K562 (cell line): ENCODE measurements at regions not wholly inside any gene's neighbourhood (a gene's known extent, or its start where the extent isn't known, plus 50 kb on each side); places are given as distances from the start of the nearest gene placed in this dataset.
"Not testable (repeated sequence)": the region's sequence is repeated elsewhere in the genome, so short reads cannot be mapped to it uniquely, and the experiment has no call there.

Source experiments
- ATAC-seq: fragments of 200-7000 bp; cut with Tn5 transposase; 3 replicates; pipeline ENCODE4 v1.9.1; 2020; ENCODE audit warnings: moderate library complexity
- BruUV-seq: library from RNA; stranded (reverse); fragments of 400-500 nt; replicated peaks from 2 replicates; lab custom pipeline; 2021; lab: Mats Ljungman, UMichigan
- CTCF ChIA-PET: fragments of 300-600 bp; formaldehyde crosslinking; extraction: SDS; loops from one replicate; lab custom pipeline; 2021; ENCODE audit warnings: low intra/inter-chr PET ratio; lab: Yijun Ruan, JAX
- POLR2A ChIA-PET: fragments of 300-600, 350-650 bp; sonication (Branson Sonifier 250); formaldehyde crosslinking; extraction: SDS; loops from one replicate; lab custom pipeline; 2021; ENCODE audit warnings: antibody characterized with exemption, inconsistent platforms; lab: Yijun Ruan, JAX
- DNase-seq, 4 experiments: peaks; one replicate each; pipeline versions ENCODE4 v3.0.0 to v3.0.0-alpha.2; 2011 to 2018; ENCODE audit warnings: low spot score in 3 of 4, mixed read lengths in 3 of 4; ENCODE audit errors: extremely low read depth in 1 of 4
- FAIRE-seq: peaks from 2 replicates; lab custom pipeline; 2011; peaks lifted over from hg19 to GRCh38; lab: Jason Lieb, UNC
- H2AFZ ChIP-seq: 2 replicates; pipeline ENCODE4 v1.6.0; 2011; ENCODE audit warnings: low read depth, low read length, control low read depth, inconsistent platforms
- H3K27ac ChIP-seq: fragments of 200-600 bp; 3 replicates; pipeline ENCODE4 v1.8.0; 2011; ENCODE audit warnings: low read depth, mild to moderate bottlenecking, control low read depth, inconsistent platforms, low read length, moderate library complexity, mixed read lengths; ENCODE audit errors: extremely low read depth
- H3K27me3 ChIP-seq, 2 experiments: fragments of 300-600 bp in 1 of 2; 2 replicates in 1 of 2; 3 replicates in 1 of 2; pipeline versions ENCODE4 v1.6.0 to v1.8.0; 2011; ENCODE audit warnings: inconsistent platforms in 2 of 2, low read length in 2 of 2, mild to moderate bottlenecking in 1 of 2, mixed read lengths in 1 of 2, moderate library complexity in 1 of 2; ENCODE audit not compliant: control insufficient read depth in 2 of 2, insufficient read depth in 2 of 2
- H3K36me3 ChIP-seq: fragments of 300-600 bp; 3 replicates; pipeline ENCODE4 v1.8.0; 2011; ENCODE audit warnings: mild to moderate bottlenecking, low read length, inconsistent platforms; ENCODE audit not compliant: control insufficient read depth, insufficient read depth
- H3K4me1 ChIP-seq, 2 experiments: fragments of 200-600 bp in 1 of 2; replicated peaks in 1 of 2; 2 replicates in 1 of 2; 3 replicates in 1 of 2; pipeline versions ENCODE4 v1.5.1 to v1.8.0; 2011; ENCODE audit warnings: inconsistent platforms in 2 of 2, low read length in 2 of 2, mild to moderate bottlenecking in 1 of 2, mixed read lengths in 1 of 2, moderate library complexity in 1 of 2; ENCODE audit not compliant: control insufficient read depth in 2 of 2, insufficient read depth in 2 of 2
- H3K4me2 ChIP-seq: 2 replicates; pipeline ENCODE4 v1.6.1; 2011; ENCODE audit warnings: low read length, control low read depth, inconsistent platforms, mixed read lengths; ENCODE audit not compliant: insufficient read depth
- H3K4me3 ChIP-seq: fragments of 200-600 bp; sonication (generic), shearing (Covaris generic); 2 replicates; pipeline ENCODE4 v1.5.1; 2016; ENCODE audit warnings: control low read depth, inconsistent platforms
- H3K79me2 ChIP-seq: fragments of 200-600 bp; 3 replicates; pipeline ENCODE4 v1.8.0; 2011; ENCODE audit warnings: low read length, inconsistent platforms; ENCODE audit not compliant: control insufficient read depth, insufficient read depth
- H3K9ac ChIP-seq, 2 experiments: 2 replicates each; pipeline versions ENCODE4 v1.6.0 to v1.6.1; 2011; ENCODE audit warnings: low read depth in 2 of 2, low read length in 2 of 2, control low read depth in 1 of 2, inconsistent platforms in 1 of 2, mild to moderate bottlenecking in 1 of 2, mixed read lengths in 1 of 2; ENCODE audit not compliant: insufficient read depth in 1 of 2
- H3K9me1 ChIP-seq: one replicate; pipeline ENCODE4 v1.6.0; 2011; ENCODE audit warnings: inconsistent platforms, mild to moderate bottlenecking, low read length, moderate library complexity; ENCODE audit not compliant: control insufficient read depth, insufficient read depth
- H3K9me3 ChIP-seq: replicated peaks from 2 replicates; pipeline ENCODE4 v1.5.1; 2011; ENCODE audit warnings: low read depth, low read length, inconsistent platforms; ENCODE audit not compliant: control insufficient read depth, insufficient read depth
- H4K20me1 ChIP-seq: replicated peaks from 2 replicates; pipeline ENCODE4 v1.6.1; 2011; ENCODE audit warnings: low read length, inconsistent platforms, mixed read lengths; ENCODE audit not compliant: control insufficient read depth, insufficient read depth
- GTF2F1 ChIP-seq: IDR thresholded peaks from 2 replicates; pipeline ENCODE4 v1.6.1; 2011; ENCODE audit warnings: low read depth, low read length, improper control_type of control experiment
- SOX6 ChIP-seq: fragments of 450-650 bp; IDR thresholded peaks from 2 replicates; pipeline ENCODE4 v1.6.1; 2014; ENCODE audit warnings: mild to moderate bottlenecking
- SPI1 ChIP-seq: IDR thresholded peaks from 2 replicates; pipeline ENCODE4 v1.6.1; 2011; ENCODE audit warnings: low read depth, low read length, control low read depth, borderline replicate concordance
- TGIF2 ChIP-seq: sonication (generic); formaldehyde crosslinking; IDR thresholded peaks from 2 replicates; pipeline ENCODE4 v1.8.1; 2022; ENCODE audit warnings: mild to moderate bottlenecking, missing genetic modification reagents, moderate library complexity
- ZNF121 ChIP-seq: sonication (generic); formaldehyde crosslinking; conservative IDR thresholded peaks from 2 replicates; pipeline ENCODE4 v1.8.0; 2022; ENCODE audit warnings: missing genetic modification reagents
- WGBS: fragments of 100-300 bp; shearing (Covaris generic); methylation state at CpG from one replicate; pipeline ENCODE4 v1.1.6; 2016; ENCODE audit warnings: low coverage, mixed read lengths; ENCODE audit not compliant: insufficient coverage; ENCODE audit errors: missing lambda C conversion rate; 5-methylcytosine and 5-hydroxymethylcytosine counted together
- in situ Hi-C: fragments of 300-500 bp; cut with MboI; formaldehyde crosslinking; loops from 4 replicates; pipeline ENCODE4 v1.15.0; 2018; ENCODE audit warnings: inconsistent platforms, mixed read lengths
- intact Hi-C: fragments of 100-400 bp; cut with micrococcal nuclease; formaldehyde crosslinking; loops from 2 replicates; pipeline ENCODE4 v1.14.2; 2022
- TF ChIP-seq, protein P1 (sequence below): fragments of 250-450 bp; sonication (Bioruptor Pico); IDR thresholded peaks from 2 replicates; pipeline ENCODE4 v1.4.0; 2020; ENCODE audit warnings: mild to moderate bottlenecking
- TF ChIP-seq, protein P2 (sequence below): sonication (generic); formaldehyde crosslinking; IDR thresholded peaks from 2 replicates; pipeline ENCODE4 v1.8.1; 2023; ENCODE audit warnings: mild to moderate bottlenecking, missing genetic modification reagents, moderate library complexity

DNA sequence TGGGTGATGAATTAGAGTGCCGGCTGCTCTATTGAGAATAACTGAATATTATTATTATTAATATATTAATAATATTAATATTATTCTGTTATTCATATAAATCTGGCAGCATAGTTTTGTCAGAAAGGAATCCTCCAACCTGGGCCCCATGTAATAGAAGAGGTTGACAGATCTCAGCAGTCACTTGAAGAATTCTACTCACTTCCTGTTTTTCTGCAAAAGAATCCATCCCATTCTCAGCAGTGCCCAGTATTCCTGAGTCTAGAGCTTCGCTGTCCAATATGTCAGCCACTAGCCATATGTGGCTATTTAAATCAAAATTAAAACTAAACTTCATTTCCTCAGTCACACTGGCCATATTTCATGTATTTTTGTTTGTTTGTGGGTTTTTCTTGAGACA, 72.4 kb upstream of the USPL1 start:
- ATAC-seq (no peak), DNase-seq (no peak), FAIRE-seq (no peak)
- ChIA-PET CTCF (no interaction called here), POLR2A (no interaction called here)
- Histone ChIP-seq H3K4me1 (no peaks in the 10 kb centered on the region), H3K9me3 (no peaks in the 10 kb centered on the region), H3K9me1 (no peaks in the 10 kb centered on the region), H3K36me3 (no peaks in the 10 kb centered on the region), H3K79me2 (no peaks in the 10 kb centered on the region), H3K4me2 (no peak overlapping the region), H3K9ac (no peak overlapping the region), H2AFZ (no peak overlapping the region), H3K4me3 (no peak overlapping the region), H3K27me3 (peaks cover under 1 to 32% of the 10 kb centered on the region in 2 experiments; a peak in 4 of 5 replicates), H4K20me1 (no peaks in the 10 kb centered on the region), H3K27ac (no peak overlapping the region)
- TF ChIP-seq, protein P1, sequence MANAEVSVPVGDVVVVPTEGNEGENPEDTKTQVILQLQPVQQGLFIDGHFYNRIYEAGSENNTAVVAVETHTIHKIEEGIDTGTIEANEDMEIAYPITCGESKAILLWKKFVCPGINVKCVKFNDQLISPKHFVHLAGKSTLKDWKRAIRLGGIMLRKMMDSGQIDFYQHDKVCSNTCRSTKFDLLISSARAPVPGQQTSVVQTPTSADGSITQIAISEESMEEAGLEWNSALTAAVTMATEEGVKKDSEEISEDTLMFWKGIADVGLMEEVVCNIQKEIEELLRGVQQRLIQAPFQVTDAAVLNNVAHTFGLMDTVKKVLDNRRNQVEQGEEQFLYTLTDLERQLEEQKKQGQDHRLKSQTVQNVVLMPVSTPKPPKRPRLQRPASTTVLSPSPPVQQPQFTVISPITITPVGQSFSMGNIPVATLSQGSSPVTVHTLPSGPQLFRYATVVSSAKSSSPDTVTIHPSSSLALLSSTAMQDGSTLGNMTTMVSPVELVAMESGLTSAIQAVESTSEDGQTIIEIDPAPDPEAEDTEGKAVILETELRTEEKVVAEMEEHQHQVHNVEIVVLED (CRISPR knock-in tag) = no peak
- TF ChIP-seq SPI1 (peak; percentile 80), SOX6 (no peak), TGIF2 (CRISPR knock-in tag) (no peak), GTF2F1 (no peak), ZNF121 (CRISPR knock-in tag) (no peak)
- TF ChIP-seq, protein P2, sequence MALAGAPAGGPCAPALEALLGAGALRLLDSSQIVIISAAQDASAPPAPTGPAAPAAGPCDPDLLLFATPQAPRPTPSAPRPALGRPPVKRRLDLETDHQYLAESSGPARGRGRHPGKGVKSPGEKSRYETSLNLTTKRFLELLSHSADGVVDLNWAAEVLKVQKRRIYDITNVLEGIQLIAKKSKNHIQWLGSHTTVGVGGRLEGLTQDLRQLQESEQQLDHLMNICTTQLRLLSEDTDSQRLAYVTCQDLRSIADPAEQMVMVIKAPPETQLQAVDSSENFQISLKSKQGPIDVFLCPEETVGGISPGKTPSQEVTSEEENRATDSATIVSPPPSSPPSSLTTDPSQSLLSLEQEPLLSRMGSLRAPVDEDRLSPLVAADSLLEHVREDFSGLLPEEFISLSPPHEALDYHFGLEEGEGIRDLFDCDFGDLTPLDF (CRISPR knock-in tag) = no peak
- BruUV-seq = no TSS peak
- intact Hi-C loops = no loop called here
- 0% methylated on average over 2 of the region's 2 CpGs for WGBS
- in situ Hi-C loops = no loop called here

DNA sequence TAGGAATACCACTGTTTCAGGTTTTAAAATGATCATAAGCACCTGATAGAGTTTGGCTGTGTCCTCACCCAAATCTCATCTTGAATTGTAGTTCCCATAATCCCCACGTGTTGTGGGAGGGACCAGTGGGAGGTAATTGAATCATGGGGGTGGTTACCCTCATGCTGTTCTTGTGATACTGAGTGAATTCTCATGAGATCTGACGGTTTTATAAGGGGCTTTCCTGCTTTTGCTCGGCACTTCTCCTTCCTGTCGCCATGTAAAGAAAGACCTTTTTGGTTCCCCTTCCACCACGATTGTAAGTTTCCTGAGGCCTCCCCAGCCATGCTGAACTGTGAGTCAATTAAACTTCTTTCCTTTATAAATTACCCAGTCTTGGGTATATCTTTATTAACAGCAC, 69.7 kb upstream of the USPL1 start:
- not testable (repeated sequence) for H2AFZ ChIP-seq

More for the DNA sequence above, 69.7 kb upstream of the USPL1 start:
- H3K4me1 ChIP-seq, BruUV-seq, H3K27ac ChIP-seq, FAIRE-seq, CTCF ChIA-PET, intact Hi-C loops, H4K20me1 ChIP-seq, H3K79me2 ChIP-seq, H3K9me1 ChIP-seq, H3K4me3 ChIP-seq, H3K9me3 ChIP-seq, H3K36me3 ChIP-seq, H3K4me2 ChIP-seq, ATAC-seq, in situ Hi-C loops, POLR2A ChIA-PET, DNase-seq, H3K9ac ChIP-seq: not testable (repeated sequence)
- peaks cover 0 to 21% of the 10 kb centered on the region in 2 experiments; a peak in 2 of 5 replicates for H3K27me3 ChIP-seq
- WGBS = 6% methylated on average over 2 of the region's 5 CpGs
